KBM-7 (cell line): ENCODE measurements at regions not wholly inside any gene's neighbourhood (a gene's known extent, or its start where the extent isn't known, plus 50 kb on each side); places are given as distances from the start of the nearest gene placed in this dataset.
"Not testable (repeated sequence)": the region's sequence is repeated elsewhere in the genome, so short reads cannot be mapped to it uniquely, and the experiment has no call there.

Source experiments
- DNase-seq: peaks from one replicate; pipeline ENCODE4 v3.0.0-alpha.2; 2015
- in situ Hi-C: fragments of 300-500 bp; cut with MboI; formaldehyde crosslinking; loops from 2 replicates; pipeline ENCODE4 v1.14.3; 2020; ENCODE audit warnings: low sequenced_read_pairs, low pct_unique_long_range_greater_than_20kb, mixed read lengths

DNA sequence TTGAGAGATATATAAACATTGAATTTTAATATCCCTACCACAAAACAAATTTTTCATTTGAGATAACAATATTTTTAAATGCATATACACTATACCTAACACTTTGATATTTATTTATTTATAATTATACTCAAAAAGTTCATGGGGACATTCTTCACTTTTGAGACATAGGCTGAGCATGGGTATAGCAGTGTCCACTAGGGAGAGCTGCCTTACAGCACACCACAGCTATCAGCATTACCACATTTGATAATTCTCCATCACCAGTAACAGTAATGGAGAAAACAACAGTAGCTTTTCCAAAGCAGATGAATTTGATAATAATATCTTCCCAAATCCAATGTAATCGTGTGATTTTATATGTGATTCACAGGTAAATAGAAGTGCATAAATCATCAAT, 626.1 kb downstream of the DACH1 start:
- in situ Hi-C loops, result no loop called here

DNA sequence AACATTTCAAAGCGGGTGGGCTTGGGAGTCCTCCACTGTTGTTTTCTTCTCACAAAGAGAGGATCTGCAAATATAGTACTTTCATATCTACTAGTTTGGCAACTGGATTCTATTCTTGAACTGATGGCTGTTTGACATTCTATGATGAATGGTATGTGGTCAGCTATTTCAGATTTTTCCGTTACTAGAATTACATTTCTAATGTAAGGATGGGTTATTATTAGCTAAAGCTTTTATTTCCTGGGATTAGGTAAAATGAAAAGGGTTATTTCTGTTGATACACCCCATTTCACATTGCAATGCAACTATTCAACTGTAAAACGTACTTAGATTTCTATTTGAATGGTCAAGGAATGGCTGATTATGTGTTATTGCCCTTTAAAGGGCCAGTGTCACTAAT, 629.7 kb downstream of the DACH1 start:
- in situ Hi-C loops, result no loop called here
- no peak for DNase-seq

More for the DNA sequence above, 626.1 kb downstream of the DACH1 start:
- no peak for DNase-seq

DNA sequence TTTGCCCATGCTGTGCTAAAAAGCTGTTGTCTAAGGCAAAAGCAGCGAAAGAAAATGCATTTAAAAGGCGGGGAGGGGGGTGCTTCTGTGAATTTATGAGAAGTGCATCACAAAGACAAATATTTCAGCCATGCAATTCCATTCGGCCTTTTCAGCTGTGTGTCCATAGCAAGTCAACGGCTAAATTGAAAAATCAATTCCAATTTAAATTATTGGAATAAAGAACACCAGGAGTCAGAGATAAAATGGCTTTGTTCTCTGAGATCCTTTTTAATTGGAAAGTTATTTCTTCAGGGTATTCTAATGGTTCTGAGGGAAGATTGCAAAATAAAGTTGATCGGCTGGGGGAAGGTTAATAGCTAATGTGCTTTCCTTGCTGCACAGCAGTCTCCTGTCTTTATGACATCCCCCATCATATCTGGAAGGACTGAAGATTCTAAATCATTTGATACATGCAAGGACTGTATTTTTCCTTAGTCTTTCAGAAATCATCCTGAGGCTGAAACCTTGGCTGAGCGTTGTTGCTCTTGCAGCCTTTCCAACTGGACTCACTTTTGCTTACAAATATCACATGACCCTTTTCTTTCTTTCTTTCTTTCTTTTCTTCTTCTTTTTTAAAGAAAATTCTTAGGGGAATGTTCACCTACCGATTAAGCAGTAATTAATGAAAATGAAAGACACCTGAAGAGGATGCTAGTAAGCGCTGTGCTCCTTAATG, 647.1 kb downstream of the DACH1 start:
- no peak for DNase-seq
- in situ Hi-C loops, result no loop called here

DNA sequence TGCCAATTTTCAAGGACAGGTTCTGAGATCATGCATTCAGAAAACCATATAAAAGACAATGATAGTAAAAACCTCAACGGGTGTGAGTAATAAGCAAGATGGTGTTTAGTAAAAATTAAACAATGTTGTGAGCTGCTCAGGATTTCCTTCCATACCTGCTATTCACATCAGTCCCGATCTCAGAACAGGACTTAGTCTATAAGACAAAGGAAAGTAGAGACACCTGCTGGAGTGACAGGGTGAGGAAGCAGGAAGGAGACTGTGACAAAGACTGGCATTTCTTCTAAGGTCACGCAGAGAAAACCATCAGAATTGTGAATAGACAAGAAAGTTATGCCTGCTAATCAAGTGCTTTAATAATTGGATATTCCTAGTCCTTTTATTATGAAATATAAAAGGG, 648.0 kb downstream of the DACH1 start:
- DNase-seq, result no peak
- in situ Hi-C loops, result no loop called here

DNA sequence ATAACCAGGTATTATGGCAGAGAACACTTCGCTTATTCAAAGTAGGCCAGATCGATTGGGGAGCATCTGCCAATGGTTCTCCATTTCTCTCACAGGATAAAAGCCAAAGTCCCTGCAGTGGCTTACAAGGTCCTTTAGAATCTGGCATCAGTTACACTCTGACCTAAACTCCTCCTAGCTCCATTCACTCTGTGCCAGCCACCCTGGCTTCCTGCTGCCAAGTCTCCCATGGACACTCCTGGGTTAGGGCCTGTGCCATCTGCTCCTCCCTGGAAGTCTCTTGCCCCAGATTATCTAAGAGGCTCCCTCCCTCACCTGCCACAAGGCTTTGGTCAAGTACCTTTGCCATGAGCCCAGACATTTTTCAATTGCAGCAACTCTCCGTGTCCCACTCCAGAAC, 649.2 kb downstream of the DACH1 start:
- no peak for DNase-seq
- in situ Hi-C loops, result no loop called here

DNA sequence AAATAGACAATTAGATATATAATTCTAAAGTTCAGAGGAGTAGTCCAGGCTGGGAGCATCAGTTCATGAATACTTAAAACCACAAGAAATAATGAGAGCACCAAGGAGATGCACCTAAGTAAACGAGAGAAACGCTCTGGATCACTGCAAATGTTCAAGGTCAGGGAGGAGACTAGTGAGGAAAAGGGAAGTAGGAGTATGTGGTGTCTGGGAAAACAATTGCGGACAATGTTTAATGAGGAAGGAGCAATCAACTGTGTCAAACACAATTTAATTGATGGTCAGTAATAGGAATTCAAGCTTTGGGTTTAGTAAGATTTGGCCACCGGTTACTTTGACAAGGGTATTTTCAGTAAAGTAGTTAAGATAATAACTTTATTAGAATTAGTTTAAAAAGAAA, 652.2 kb downstream of the DACH1 start:
- in situ Hi-C loops, result no loop called here

DNA sequence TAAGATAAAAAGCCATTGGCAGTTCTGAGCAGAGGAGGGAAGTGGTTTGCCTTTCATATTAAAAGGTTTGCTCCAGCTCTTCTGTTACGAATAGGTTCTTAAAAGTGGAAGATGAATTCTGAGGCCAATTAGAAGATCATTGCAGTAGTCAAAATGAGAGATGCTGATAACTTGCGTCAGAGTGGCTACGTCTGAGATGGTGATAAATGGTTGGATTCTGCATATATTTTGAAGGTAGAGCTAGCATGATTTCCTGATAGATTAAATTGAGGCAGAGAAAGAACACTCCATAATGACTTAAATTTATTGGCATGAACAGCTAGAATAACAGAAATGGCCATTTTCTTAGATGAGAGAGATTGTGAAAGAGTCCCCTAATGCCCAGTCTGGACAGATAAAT, 652.6 kb downstream of the DACH1 start:
- DNase-seq, result no peak
- in situ Hi-C loops, result no loop called here

More for the DNA sequence above, 652.2 kb downstream of the DACH1 start:
- DNase-seq, result no peak

DNA sequence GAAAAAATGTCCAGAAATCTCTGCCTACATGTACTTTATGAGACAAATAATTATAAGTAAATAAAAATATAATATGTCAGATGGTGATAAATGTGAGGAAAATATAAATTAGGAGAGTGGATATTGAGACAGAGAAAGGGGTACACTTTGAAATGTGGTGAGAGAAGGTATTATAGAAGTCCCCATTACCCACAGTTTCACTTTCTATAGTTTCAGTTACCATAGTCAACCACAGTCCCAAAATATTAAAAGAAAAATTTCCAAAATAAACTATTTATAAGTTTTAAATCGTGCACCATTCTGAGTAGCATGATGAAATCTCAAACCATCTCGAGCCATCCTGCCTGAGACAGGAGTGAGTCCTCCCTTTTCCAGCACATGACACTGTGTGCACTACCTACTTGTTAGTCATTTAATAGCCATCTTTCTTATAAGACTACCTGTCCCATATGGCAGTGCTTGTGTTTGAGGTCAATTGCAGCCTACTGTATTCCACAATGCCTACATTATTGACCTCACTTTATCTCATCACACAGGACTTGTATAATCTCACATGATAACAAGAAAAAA, 653.7 kb downstream of the DACH1 start:
- DNase-seq, result no peak
- in situ Hi-C loops, result no loop called here

DNA sequence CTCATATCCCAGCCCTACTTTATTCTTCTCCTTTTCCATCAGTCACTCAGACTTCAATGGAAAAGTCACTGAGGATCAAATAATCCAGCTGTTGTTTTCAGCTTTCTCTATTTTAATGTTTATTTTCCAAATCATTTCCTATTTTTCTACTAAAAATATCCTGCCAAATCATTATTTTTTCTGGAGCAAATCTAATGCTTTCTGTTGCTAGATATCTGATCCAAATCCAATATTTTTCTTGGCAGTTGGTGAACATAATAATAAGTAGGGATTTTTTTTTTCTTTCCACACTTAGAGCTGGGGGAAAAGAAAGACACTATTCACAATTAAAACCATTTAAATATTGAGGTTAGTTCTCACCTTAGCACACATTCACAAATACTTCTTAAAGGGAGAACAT, 656.1 kb downstream of the DACH1 start:
- in situ Hi-C loops, result no loop called here
- no peak for DNase-seq

DNA sequence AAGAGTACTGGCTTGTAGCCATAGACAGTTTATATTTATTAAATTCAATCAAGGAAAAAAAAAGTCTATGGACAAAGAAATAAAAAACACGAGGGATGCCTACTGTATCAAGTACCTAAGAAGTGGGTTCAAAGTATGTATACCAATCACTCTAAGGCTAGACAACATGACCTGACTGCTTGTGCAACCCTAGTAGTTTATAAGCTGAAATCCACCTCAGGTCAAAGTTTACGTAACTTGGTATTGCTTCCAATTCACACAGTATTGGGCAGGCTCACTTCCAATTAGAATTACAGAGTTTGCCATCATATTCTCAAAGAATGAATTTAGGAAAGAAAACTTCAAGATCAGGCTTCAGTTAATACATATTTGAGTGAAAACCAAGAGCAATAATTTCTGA, 657.8 kb downstream of the DACH1 start:
- no peak for DNase-seq
- in situ Hi-C loops, result no loop called here

DNA sequence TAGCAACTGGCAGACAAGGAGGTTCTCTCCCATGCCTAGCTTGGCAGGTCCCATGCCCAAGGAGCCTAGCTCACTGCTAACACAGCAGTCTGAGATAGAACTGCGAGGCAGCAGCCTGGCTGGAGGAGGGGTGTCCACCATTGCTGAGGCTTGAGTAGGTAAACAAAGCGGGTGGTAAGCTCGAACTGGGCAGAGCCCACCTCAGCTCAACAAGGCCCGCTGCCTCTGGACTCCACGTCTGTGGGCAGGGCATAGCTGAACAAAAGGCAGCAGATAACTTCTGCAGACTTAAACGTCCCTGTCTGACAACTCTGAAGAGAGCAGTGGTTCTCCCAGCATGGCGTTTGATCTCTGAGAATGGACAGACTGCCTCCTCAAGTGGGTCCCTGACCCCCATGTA, 682.4 kb downstream of the DACH1 start:
- DNase-seq, in situ Hi-C loops: not testable (repeated sequence)

DNA sequence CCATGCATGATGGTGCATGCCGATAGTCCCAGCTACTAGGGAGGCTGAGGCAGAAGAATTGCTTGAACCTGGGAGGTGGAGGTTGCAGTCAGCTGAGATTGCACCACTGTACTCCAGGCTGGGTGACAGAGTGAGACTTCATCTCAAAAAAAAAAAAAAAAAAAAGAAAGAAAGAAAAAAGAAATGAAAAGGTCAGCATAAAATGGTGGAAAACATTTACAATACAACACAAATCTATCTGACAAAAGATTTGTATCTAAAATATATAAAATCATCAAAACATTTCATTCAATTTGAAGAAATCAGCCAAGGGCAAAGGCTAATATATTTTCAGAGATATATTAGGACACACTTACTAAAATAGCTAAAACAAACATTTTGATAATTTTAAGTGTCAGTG, 683.7 kb downstream of the DACH1 start:
- in situ Hi-C loops, DNase-seq: not testable (repeated sequence)

DNA sequence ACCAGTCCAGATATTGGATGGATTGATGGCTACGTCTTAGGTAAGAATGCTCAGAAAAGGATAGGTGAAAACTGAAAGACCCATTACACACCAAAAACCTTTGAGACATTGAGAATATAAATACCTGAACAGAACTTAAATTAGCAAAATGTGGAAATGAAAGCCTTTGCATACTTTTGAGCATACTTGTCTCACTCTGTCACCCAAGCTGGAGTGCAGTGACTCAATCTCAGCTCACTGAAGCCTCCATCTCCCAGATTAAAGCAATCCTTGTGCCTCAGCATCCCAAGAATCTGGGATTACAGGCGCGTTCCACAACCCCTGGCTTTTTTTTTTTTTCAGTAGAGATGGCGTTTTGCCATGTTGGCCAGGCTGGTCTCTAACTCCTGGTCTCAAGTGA, 695.3 kb downstream of the DACH1 start:
- in situ Hi-C loops, result no loop called here
- no peak for DNase-seq

DNA sequence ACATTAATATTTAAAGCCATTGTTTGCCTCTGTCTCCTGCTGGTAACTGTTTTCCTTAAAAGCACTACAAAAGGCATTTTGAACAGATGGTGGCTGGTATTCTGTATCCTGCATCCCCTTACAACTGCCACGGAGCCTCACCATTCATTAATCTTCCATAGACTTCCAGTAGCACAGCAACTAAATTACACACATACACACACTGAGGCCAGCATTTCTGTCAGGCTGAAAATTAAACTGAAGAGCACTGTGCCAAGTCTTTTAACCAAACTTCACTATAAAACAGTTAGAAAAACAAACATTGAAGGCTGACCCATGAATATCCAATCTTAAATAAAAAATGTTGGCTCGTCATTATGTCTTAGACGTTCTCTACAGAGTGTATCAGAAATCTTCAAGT, 697.8 kb downstream of the DACH1 start:
- in situ Hi-C loops, result no loop called here
- DNase-seq, result no peak

DNA sequence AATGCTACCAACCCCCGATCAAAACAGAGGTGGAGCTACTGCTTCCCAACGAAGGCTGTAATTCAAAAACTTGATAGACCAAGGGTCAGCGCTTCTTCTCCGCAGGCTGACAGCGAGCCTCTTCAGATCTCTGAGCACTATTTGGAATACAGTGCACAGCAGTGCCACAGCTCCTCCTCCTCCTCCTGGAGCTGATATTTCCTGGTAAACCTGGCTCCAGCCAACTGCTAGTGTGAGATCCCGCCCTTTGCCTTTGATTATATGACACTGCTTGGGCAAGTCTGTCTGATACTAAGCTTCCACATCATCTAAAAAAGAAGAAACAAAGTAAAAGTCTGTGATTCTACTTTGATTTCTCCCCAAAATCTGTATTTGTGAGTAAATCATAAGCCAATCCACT, 710.5 kb downstream of the DACH1 start:
- in situ Hi-C loops, result no loop called here
- DNase-seq, result no peak

DNA sequence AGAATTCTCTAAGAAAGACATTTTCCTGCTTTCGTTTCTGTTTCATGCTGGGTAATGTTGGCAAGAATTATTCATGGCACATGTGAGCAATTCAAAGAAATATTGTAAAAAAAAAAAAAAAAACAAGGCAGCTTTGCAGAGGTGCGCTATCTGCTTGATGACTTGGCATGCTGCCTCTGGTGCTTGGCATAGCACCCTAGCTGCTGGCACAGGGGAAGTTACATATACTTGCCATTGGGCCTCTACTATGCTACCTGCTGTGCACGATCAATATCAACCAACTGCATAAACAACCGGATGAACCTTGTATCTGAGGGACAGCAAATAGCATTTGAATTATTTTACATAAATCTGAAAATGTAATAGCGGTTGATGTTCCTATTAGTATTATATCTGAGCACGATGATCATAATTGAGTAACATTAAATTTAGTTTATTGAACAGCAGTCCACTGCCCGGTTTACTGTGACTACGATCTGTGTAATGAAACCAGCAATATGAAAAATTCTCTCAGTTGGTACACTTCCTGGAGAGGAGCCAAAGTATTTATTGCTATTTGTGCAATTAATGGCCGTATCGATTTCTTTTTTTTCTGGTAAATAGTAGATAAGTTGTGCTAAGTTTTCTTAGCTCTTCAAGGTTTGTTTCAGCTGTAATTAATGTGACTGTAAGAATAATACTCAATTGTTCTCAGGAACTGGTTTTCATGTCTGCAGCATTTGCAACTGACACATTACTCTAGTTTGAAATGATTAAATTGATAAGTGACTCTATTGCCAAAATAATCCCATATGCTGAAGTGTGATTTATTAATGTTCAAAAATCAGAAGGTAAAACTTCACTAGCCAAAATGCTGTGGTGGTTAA, 717.3 kb downstream of the DACH1 start:
- no peak for DNase-seq
- in situ Hi-C loops, result no loop called here

DNA sequence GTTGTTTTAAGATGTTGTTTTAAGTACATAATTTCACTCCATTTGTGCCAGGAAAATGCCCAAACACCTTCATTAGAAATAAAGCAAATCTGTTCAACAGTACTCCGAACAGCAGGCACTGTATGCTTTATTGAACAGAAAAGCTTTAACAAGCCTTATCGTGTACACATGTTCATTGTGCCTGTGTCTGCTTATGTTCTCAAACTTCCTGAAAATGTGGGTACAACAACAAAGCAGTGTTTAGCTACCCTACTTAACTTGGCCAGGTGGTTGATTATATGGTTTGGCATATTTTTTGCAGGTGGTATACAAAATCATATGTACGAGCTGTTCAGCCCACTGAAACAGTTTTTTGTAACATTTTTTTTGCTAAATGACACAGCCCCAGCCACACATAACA, 718.0 kb downstream of the DACH1 start:
- no peak for DNase-seq
- in situ Hi-C loops, result no loop called here

DNA sequence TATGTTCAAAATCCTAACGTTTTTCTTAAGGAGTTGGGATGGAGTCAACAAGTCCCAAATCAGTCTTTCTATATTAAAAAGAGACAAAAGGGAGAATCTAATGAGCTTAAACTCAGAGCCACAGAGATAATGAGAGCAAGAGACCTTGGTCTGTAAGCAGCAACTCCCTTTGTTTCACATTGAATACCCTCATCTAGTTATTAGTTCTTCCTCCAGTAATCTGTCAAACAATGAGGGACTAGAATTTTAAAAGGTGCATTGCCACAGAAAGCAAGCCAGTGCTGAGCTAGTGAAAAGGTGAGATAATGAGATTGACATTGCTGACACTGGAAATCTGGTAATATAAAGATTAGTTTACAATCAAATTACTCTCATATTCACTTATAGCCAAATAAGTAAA, 718.6 kb downstream of the DACH1 start:
- no peak for DNase-seq
- in situ Hi-C loops, result no loop called here

DNA sequence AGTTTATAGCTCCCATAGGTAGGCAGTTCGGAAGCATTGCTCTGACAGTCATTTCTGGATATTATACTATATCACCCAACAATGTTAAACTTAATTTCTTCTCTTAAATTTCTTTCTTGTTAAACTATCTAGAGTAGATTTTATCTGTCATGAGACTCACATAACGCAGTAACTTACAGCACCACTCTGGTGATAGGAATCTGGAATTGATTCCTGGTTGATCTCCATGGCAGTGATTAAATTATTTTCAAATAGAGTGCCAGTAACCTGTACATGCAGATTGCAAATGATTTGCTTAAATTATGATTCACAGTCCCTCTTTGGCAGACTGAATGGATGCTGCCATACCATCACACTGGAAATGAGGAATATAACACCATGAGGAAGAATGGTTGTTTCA, 722.1 kb downstream of the DACH1 start:
- no peak for DNase-seq
- in situ Hi-C loops, result no loop called here

DNA sequence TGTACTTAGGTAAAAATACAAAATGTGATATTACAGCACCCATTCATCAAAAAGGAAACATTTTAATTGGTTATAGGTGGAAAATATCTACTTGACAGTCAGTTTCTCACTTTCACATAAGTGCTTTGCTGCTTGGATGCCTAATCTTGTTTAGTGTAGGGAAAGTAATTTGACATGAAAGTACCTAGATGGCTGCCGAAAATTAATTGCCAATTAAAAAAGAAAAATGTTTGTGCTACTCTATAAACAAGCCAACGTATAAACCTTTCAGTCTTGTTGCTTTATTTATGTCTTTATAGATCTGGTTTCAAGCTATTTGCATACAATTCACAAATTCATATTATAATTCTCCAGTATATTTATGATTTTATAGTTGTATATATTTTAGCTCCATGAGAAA, 729.9 kb downstream of the DACH1 start:
- in situ Hi-C loops, result no loop called here
- DNase-seq, result no peak
